ENCODE measurements at regions not wholly inside any gene's neighbourhood (a gene's known extent, or its start where the extent isn't known, plus 50 kb on each side); places are given as distances from the start of the nearest gene placed in this dataset.

DNA sequence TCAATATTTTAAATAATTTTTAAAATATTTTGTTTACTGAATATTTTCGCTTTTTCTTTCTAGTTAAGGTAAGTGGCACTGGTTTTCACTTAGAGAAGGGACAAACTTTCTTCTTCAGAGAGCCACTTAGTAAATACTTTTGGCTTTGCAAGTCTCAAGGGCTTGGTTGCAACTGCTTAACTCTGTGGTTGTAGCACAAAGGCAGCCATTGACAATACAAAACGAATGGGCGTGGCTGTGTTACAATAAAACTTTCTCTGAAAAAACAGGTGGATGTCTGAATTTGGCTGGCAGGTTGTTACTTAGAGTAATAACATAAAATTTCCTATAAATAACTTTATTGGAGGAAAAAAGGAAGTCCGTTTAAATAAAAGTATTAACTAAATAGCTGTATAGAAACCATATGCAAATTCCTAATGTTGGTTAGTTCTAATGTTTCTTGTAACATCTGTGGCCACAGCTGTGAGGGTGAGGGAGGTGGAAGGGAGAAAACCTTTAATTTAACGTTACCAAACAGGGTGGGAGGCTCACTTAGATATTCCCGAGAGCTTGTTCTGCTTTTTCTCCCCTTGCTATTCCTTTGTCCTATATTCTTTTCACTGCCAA is 62.4 kb upstream of the TNP1 start:
- no peaks in the 10 kb centered on the region for H3K36me3 ChIP-seq (ENCODE audit: control insufficient read depth, insufficient read depth, low read length)
- no peak for FAIRE-seq
- H3K27me3 ChIP-seq (ENCODE audit: control insufficient read depth, insufficient read depth, low read length) = peaks cover 2% of the 10 kb centered on the region
- H3K4me3 ChIP-seq (ENCODE audit: low read depth, low read length) = no peak overlapping the region
- no peak for TF ChIP-seq CTCF (IDR thresholded peaks at IDR 0.05; ENCODE audit: insufficient read depth, low read length, severe bottlenecking)
- no peak for DNase-seq (ENCODE audit: low read depth)

GRCh38 chr2:216920937-216921456 is 61.1 kb upstream of the TNP1 start:
- Histone ChIP-seq H3K36me3 (ENCODE audit: control insufficient read depth, insufficient read depth, low read length) (no peaks in the 10 kb centered on the region), H3K27me3 (ENCODE audit: control insufficient read depth, insufficient read depth, low read length) (peaks cover 2% of the 10 kb centered on the region), H3K4me3 (ENCODE audit: low read depth, low read length) (no peak overlapping the region)
- DNase-seq (ENCODE audit: low read depth) (no peak), FAIRE-seq (no peak)
- TF ChIP-seq CTCF (IDR thresholded peaks at IDR 0.05; ENCODE audit: insufficient read depth, low read length, severe bottlenecking) = no peak

- H3K36me3 ChIP-seq (ENCODE audit: control insufficient read depth, insufficient read depth, low read length) = no peaks in the 10 kb centered on the region
- DNase-seq (ENCODE audit: low read depth) (no peak), FAIRE-seq (peak; percentile 47)
- H3K4me3 ChIP-seq (ENCODE audit: low read depth, low read length) = no peak overlapping the region
- no peak for TF ChIP-seq CTCF (IDR thresholded peaks at IDR 0.05; ENCODE audit: insufficient read depth, low read length, severe bottlenecking)
- H3K27me3 ChIP-seq (ENCODE audit: control insufficient read depth, insufficient read depth, low read length) = peaks cover 2% of the 10 kb centered on the region
These were observed 60.4 kb upstream of the TNP1 start for GRCh38 chr2:216920143-216920876.

DNA sequence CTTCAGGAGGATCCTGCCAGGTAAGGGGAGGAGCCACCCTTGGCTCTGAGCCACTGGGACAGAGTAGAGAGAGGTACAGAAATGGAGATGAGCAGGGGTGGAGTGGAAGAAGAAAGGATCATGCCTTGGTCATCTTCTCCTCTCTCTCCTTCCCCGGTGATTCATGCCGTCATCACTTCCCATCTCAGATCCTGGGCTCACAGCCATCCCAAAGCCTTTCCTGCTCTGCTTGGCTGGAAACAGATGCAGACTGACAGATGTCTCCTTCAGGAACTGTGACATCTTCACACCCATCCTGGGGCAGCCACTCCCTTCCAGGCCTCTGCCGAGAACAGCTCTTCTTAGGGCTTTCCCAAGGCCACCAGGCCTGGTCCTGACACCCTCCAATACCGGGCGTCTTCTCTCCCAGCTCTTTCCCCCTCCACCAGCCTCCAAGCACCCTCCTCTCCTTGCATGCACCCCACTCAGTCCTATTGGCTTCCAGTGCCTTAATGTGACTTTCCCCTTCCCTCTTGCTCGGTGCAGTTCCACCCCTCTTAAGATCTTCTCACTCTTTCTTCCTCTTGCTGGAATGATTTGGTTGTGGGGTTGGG is 58.3 kb upstream of the TNP1 start:
- H3K27me3 ChIP-seq (ENCODE audit: control insufficient read depth, insufficient read depth, low read length) = peaks cover 2% of the 10 kb centered on the region
- FAIRE-seq = no peak
- H3K4me3 ChIP-seq (ENCODE audit: low read depth, low read length) = no peak overlapping the region
- no peaks in the 10 kb centered on the region for H3K36me3 ChIP-seq (ENCODE audit: control insufficient read depth, insufficient read depth, low read length)
- no peak for TF ChIP-seq CTCF (IDR thresholded peaks at IDR 0.05; ENCODE audit: insufficient read depth, low read length, severe bottlenecking)
- DNase-seq (ENCODE audit: low read depth) = peak; percentile 84

DNA sequence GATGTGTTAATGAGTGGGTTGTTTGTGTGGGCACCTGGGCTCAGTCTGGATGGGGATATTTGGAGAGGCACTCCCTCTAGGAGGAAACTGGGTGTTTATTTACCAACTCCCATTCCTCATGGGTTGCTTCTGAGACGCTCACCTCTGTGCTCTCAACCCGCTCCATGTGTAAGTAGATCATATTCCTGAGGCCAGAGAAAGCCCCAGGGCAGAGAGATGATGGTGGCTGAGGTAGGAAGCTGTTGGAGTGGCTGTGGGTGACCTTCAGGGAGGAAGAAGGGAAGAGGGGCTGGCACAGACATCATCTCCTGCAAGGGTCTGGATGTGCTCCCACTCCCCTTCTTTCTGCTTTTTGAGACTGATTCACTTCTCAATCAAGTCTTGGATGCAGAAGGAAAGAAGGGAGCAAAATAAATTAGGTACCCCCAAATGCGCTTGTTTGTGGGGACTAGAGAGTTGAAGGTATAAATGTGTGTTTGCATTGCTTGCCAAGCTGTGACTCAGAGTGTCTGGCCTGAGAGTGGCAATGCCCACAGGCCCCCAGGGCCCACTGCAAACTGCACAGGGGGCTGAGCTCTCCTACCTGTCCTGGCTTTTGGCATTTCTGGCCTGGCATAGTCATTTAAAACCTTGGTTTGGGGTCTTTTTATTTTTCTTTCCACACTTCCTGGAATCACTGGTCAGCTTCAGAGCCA is 57.2 kb upstream of the TNP1 start:
- peak; percentile 50 for FAIRE-seq
- H3K4me3 ChIP-seq (ENCODE audit: low read depth, low read length) = no peak overlapping the region
- no peak for TF ChIP-seq CTCF (IDR thresholded peaks at IDR 0.05; ENCODE audit: insufficient read depth, low read length, severe bottlenecking)
- H3K36me3 ChIP-seq (ENCODE audit: control insufficient read depth, insufficient read depth, low read length) = no peaks in the 10 kb centered on the region
- peaks cover 2% of the 10 kb centered on the region for H3K27me3 ChIP-seq (ENCODE audit: control insufficient read depth, insufficient read depth, low read length)
- peak; percentile 17 for DNase-seq (ENCODE audit: low read depth)

All from bronchial epithelial cell (primary cell).